Keratinocyte (primary cell): ENCODE measurements at regions not wholly inside any gene's neighbourhood (a gene's known extent, or its start where the extent isn't known, plus 50 kb on each side); places are given as distances from the start of the nearest gene placed in this dataset.

Source experiments
- DNase-seq: peaks from one replicate; pipeline ENCODE4 v3.0.0-alpha.2; 2011; ENCODE audit warnings: low read depth, missing footprints, low spot score
- FAIRE-seq: peaks from 2 replicates; lab custom pipeline; 2011; peaks lifted over from hg19 to GRCh38; lab: Jason Lieb, UNC
- H2AFZ ChIP-seq: 2 replicates; pipeline ENCODE4 v1.6.0; 2012; ENCODE audit warnings: low read length, control low read depth, inconsistent platforms; ENCODE audit not compliant: control insufficient read depth
- H3K27ac ChIP-seq: 2 replicates; pipeline ENCODE4 v1.5.1; 2011; ENCODE audit warnings: low read length; ENCODE audit not compliant: control insufficient read depth, insufficient read depth
- H3K27me3 ChIP-seq: 3 replicates; pipeline ENCODE4 v1.6.0; 2011; ENCODE audit warnings: low read length; ENCODE audit not compliant: control insufficient read depth, insufficient read depth; ENCODE audit errors: extremely low read depth
- H3K36me3 ChIP-seq, 2 experiments: 2 replicates in 1 of 2; 3 replicates in 1 of 2; pipeline ENCODE4 v1.5.1; 2011; ENCODE audit warnings: low read length in 2 of 2, mild to moderate bottlenecking in 1 of 2; ENCODE audit not compliant: control insufficient read depth in 2 of 2, insufficient read depth in 2 of 2; ENCODE audit errors: extremely low read depth in 1 of 2
- H3K4me1 ChIP-seq: 3 replicates; pipeline ENCODE4 v1.5.1; 2011; ENCODE audit warnings: low read length; ENCODE audit not compliant: control insufficient read depth, insufficient read depth; ENCODE audit errors: extremely low read depth
- H3K4me2 ChIP-seq: 3 replicates; pipeline ENCODE4 v1.6.0; 2011; ENCODE audit warnings: low read depth, low read length; ENCODE audit not compliant: control insufficient read depth, insufficient read depth; ENCODE audit errors: extremely low read depth
- H3K4me3 ChIP-seq, 3 experiments: fragments of 200-600 bp in 1 of 3; sonication (generic) in 1 of 3; 2 replicates in 2 of 3; 3 replicates in 1 of 3; pipeline ENCODE4 v1.5.1; 2011 to 2016; ENCODE audit warnings: low read length in 3 of 3, mild to moderate bottlenecking in 3 of 3, control low read depth in 2 of 3, inconsistent platforms in 1 of 3, low read depth in 1 of 3, mixed read lengths in 1 of 3, mixed run types in 1 of 3, moderate library complexity in 1 of 3; ENCODE audit not compliant: control insufficient read depth in 2 of 3, insufficient read depth in 2 of 3; ENCODE audit errors: extremely low read depth in 1 of 3
- H3K79me2 ChIP-seq: 2 replicates; pipeline ENCODE4 v1.6.0; 2012; ENCODE audit warnings: low read length; ENCODE audit not compliant: control insufficient read depth, insufficient read depth
- H3K9ac ChIP-seq: 3 replicates; pipeline ENCODE4 v1.6.0; 2011; ENCODE audit warnings: low read length; ENCODE audit not compliant: control insufficient read depth, insufficient read depth; ENCODE audit errors: extremely low read depth
- H3K9me1 ChIP-seq: 3 replicates; pipeline ENCODE4 v1.6.0; 2011; ENCODE audit warnings: low read length; ENCODE audit not compliant: control insufficient read depth, insufficient read depth; ENCODE audit errors: extremely low read depth
- H3K9me3 ChIP-seq: 2 replicates; pipeline ENCODE4 v1.5.1; 2012; ENCODE audit warnings: low read depth, low read length; ENCODE audit not compliant: control insufficient read depth
- H4K20me1 ChIP-seq: 3 replicates; pipeline ENCODE4 v1.6.0; 2011; ENCODE audit warnings: low read length; ENCODE audit not compliant: control insufficient read depth, insufficient read depth; ENCODE audit errors: extremely low read depth
- CTCF ChIP-seq, 3 experiments: IDR thresholded peaks in 1 of 3; conservative IDR thresholded peaks in 1 of 3; optimal IDR thresholded peaks in 1 of 3; 2 replicates in 2 of 3; 3 replicates in 1 of 3; pipeline versions ENCODE3 to v1.5.1; 2011; ENCODE audit warnings: low read length in 3 of 3, mild to moderate bottlenecking in 3 of 3, moderate library complexity in 2 of 3, control low read depth in 1 of 3, inconsistent platforms in 1 of 3; ENCODE audit not compliant: insufficient read depth in 2 of 3; ENCODE audit errors: extremely low read depth in 1 of 3
- EZH2 ChIP-seq: IDR thresholded peaks from one replicate; pipeline ENCODE4 v1.6.1; 2012; ENCODE audit warnings: inconsistent platforms, mild to moderate bottlenecking, low read length, moderate library complexity
- dilution Hi-C: fragments of 300-500 bp; cut with MboI; formaldehyde crosslinking; loops from one replicate; pipeline ENCODE4 v1.7.0; 2020; ENCODE audit warnings: low sequenced_read_pairs; ENCODE audit not compliant: extremely low pct_ligation_motif_present

- no peaks in the 10 kb centered on the region for H3K27me3 ChIP-seq
- no peaks in the 10 kb centered on the region for H3K9me1 ChIP-seq
- H4K20me1 ChIP-seq = no peaks in the 10 kb centered on the region
- H3K4me3 ChIP-seq = no peak overlapping the region
- TF ChIP-seq EZH2 = no peak
- no peaks in the 10 kb centered on the region for H3K9me3 ChIP-seq
- no peak overlapping the region for H3K27ac ChIP-seq
- no peak for DNase-seq
- FAIRE-seq = no peak
- H3K4me1 ChIP-seq = no peaks in the 10 kb centered on the region
- no peak overlapping the region for H2AFZ ChIP-seq
- H3K9ac ChIP-seq = no peak overlapping the region
- no peaks in the 10 kb centered on the region for H3K79me2 ChIP-seq
- H3K4me2 ChIP-seq = no peak overlapping the region
- dilution Hi-C loops = no loop called here
- H3K36me3 ChIP-seq = no peaks in the 10 kb centered on the region
Observed at GRCh38 chr14:87833026-87833425, 160.0 kb downstream of the GALC start.

GRCh38 chr14:87830443-87831096 is 162.4 kb downstream of the GALC start:
- no peak overlapping the region for H3K9ac ChIP-seq
- H3K9me3 ChIP-seq = no peaks in the 10 kb centered on the region
- DNase-seq (no peak), FAIRE-seq (no peak)
- dilution Hi-C loops = no loop called here
- TF ChIP-seq CTCF (optimal IDR thresholded peaks at IDR 0.05 in 1 of 3, IDR thresholded peaks at IDR 0.05 in 1 of 3, conservative IDR thresholded peaks at IDR 0.05 in 1 of 3; ENCODE audit: extremely low read depth in 1 of 3, insufficient read depth in 2 of 3, low read length in 3 of 3) = no peak
- TF ChIP-seq EZH2 = no peak
- H3K27ac ChIP-seq = no peak overlapping the region
- no peaks in the 10 kb centered on the region for H3K4me1 ChIP-seq
- H3K79me2 ChIP-seq = no peaks in the 10 kb centered on the region
- H3K4me3 ChIP-seq = no peak overlapping the region
- no peaks in the 10 kb centered on the region for H3K9me1 ChIP-seq
- H3K4me2 ChIP-seq = no peak overlapping the region
- H4K20me1 ChIP-seq = no peaks in the 10 kb centered on the region
- no peaks in the 10 kb centered on the region for H3K27me3 ChIP-seq
- no peaks in the 10 kb centered on the region for H3K36me3 ChIP-seq
- H2AFZ ChIP-seq = no peak overlapping the region

GRCh38 chr14:87829543-87829942 is 163.4 kb downstream of the GALC start:
- dilution Hi-C loops = no loop called here
- no peak for FAIRE-seq
- no peaks in the 10 kb centered on the region for H3K9me3 ChIP-seq
- TF ChIP-seq EZH2 = no peak
- no peak for TF ChIP-seq CTCF (optimal IDR thresholded peaks at IDR 0.05 in 1 of 3, IDR thresholded peaks at IDR 0.05 in 1 of 3, conservative IDR thresholded peaks at IDR 0.05 in 1 of 3; ENCODE audit: extremely low read depth in 1 of 3, insufficient read depth in 2 of 3, low read length in 3 of 3)
- H3K9me1 ChIP-seq = no peaks in the 10 kb centered on the region
- no peak overlapping the region for H3K4me2 ChIP-seq
- no peaks in the 10 kb centered on the region for H3K79me2 ChIP-seq
- DNase-seq = no peak
- H3K4me1 ChIP-seq = no peaks in the 10 kb centered on the region
- H4K20me1 ChIP-seq = no peaks in the 10 kb centered on the region
- no peak overlapping the region for H3K27ac ChIP-seq
- H3K36me3 ChIP-seq = no peaks in the 10 kb centered on the region
- H2AFZ ChIP-seq = no peak overlapping the region
- H3K9ac ChIP-seq = no peak overlapping the region
- no peak overlapping the region for H3K4me3 ChIP-seq
- no peaks in the 10 kb centered on the region for H3K27me3 ChIP-seq
